NT2/D1 (cell line): ENCODE measurements at regions not wholly inside any gene's neighbourhood (a gene's known extent, or its start where the extent isn't known, plus 50 kb on each side); places are given as distances from the start of the nearest gene placed in this dataset.
A peak's percentile ranks its signal among the peaks of the same experiment; 100 is the strongest.
"Not testable (repeated sequence)": the region's sequence is repeated elsewhere in the genome, so short reads cannot be mapped to it uniquely, and the experiment has no call there.

ENCODE experiments used
- DNase-seq: peaks from one replicate; pipeline ENCODE4 v3.0.0-alpha.2; 2011; ENCODE audit warnings: low read depth, low spot score
- H3K27me3 ChIP-seq: 2 replicates; pipeline ENCODE4 v1.6.0; 2011; ENCODE audit warnings: mild to moderate bottlenecking; ENCODE audit not compliant: insufficient read length, insufficient read depth
- H3K36me3 ChIP-seq: 2 replicates; pipeline ENCODE4 v1.6.1; 2011; ENCODE audit warnings: mild to moderate bottlenecking, low read length, mixed read lengths; ENCODE audit not compliant: insufficient read depth, insufficient read length
- H3K4me1 ChIP-seq: 2 replicates; pipeline ENCODE4 v1.5.1; 2011; ENCODE audit not compliant: insufficient read depth, insufficient read length
- H3K4me3 ChIP-seq: 2 replicates; pipeline ENCODE4 v1.5.1; 2011; ENCODE audit warnings: low read depth; ENCODE audit not compliant: insufficient read length
- H3K9ac ChIP-seq: 2 replicates; pipeline ENCODE4 v1.6.0; 2011; ENCODE audit warnings: low read depth; ENCODE audit not compliant: insufficient read length
- H3K9me3 ChIP-seq: 2 replicates; pipeline ENCODE4 v1.5.1; 2011; ENCODE audit warnings: mild to moderate bottlenecking, low read length; ENCODE audit not compliant: insufficient read depth
- SUZ12 ChIP-seq: IDR thresholded peaks from 2 replicates; pipeline ENCODE4 v1.6.1; 2011; ENCODE audit not compliant: insufficient read length, insufficient read depth; ENCODE audit errors: extremely low read depth
- YY1 ChIP-seq: IDR thresholded peaks from 2 replicates; pipeline ENCODE4 v1.6.1; 2011; ENCODE audit not compliant: insufficient read length, insufficient read depth
- ZNF274 ChIP-seq: IDR thresholded peaks from 2 replicates; pipeline ENCODE4 v1.6.1; 2011; ENCODE audit warnings: mild to moderate bottlenecking, low read depth, low read length

DNA sequence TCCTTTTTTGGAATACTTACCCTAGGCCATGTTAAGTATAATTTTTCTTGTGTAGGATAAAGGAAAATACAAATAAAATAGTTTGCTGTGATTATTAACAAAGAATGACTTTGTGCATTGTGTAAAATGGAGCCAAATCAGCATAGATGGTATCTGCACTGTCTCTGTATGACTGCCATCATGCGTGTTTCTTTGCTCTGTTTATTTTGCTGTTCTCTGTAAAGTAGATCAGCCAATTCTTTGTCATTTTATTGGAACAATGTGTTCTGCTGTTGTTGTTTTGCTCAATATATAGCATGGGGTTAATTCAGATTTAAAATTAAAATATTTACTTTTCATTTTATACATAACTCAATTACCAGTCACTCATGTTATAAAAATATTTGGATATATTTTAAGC, 181.3 kb upstream of the UBE2E3 start:
- H3K9ac ChIP-seq = no peak overlapping the region
- TF ChIP-seq SUZ12 = no peak
- TF ChIP-seq YY1 = no peak
- TF ChIP-seq ZNF274 = no peak
- H3K27me3 ChIP-seq = no peaks in the 10 kb centered on the region
- H3K4me1 ChIP-seq = no peaks in the 10 kb centered on the region
- no peaks in the 10 kb centered on the region for H3K9me3 ChIP-seq
- no peak overlapping the region for H3K4me3 ChIP-seq
- H3K36me3 ChIP-seq = no peaks in the 10 kb centered on the region
- DNase-seq = no peak

DNA sequence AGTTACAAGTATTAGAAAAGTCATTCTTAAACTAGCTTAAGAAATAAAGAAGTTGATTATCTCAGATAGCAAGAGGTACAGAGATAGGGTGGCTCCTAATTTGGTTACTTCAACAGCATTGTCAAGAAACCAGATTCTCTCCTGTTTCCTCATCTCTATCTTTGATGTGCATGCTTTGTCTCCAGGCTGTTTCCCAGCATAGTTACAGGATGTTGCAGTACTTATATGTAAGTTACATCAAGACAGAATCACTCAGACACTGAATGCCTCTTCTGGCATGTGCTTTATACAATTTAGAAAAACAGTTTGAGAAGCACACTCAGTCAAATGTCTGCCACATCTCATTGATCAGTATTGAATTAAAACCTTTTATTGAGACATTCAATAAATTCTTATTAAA, 189.5 kb upstream of the UBE2E3 start:
- Histone ChIP-seq H3K4me1 (no peaks in the 10 kb centered on the region), H3K9ac (no peak overlapping the region), H3K4me3 (no peak overlapping the region), H3K9me3 (no peaks in the 10 kb centered on the region), H3K36me3 (no peaks in the 10 kb centered on the region), H3K27me3 (no peaks in the 10 kb centered on the region)
- TF ChIP-seq YY1 (no peak), ZNF274 (no peak), SUZ12 (no peak)
- no peak for DNase-seq

DNA sequence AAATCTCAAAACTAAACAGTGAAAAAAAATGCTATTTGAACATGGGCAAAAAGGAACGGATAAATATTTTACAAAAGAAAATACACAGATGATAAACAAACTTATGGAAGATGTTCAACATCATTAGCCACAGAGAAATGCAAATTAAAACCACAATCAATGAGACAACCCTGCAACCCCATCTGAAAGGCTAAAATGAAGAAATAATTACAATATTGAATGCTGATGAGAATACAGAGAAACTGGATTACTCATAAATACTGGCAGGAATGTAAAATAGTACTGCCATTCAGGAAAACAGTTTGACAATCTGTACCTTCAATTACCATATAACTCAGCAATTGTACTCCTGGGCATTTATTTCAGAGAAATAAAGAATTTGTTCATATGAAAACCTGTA, 193.1 kb upstream of the UBE2E3 start:
- Histone ChIP-seq H3K36me3 (no peaks in the 10 kb centered on the region), H3K4me1 (no peaks in the 10 kb centered on the region), H3K9me3 (no peaks in the 10 kb centered on the region), H3K9ac (no peak overlapping the region), H3K27me3 (no peaks in the 10 kb centered on the region), H3K4me3 (no peak overlapping the region)
- TF ChIP-seq ZNF274 (no peak), YY1 (no peak), SUZ12 (no peak)
- DNase-seq = no peak

DNA sequence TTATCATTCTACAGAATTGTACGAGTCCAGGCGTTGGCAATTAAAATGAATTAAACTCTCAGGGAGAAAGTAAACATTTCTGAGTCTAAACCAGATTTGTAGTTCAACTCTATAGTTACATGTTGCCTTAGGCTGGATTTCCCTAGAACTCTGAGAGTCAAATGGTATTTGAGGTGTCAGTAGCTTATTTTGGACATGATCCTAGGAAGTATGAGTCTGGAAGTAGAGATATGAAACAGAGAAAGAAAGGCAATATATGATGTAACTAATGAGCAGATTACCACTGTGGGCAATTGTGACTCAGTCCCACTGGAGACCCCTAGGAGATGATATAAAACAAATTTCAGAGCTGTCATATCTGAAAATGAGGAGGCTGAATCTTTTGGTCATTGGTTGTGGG, 199.1 kb upstream of the UBE2E3 start:
- Histone ChIP-seq H3K9ac (no peak overlapping the region), H3K4me1 (no peaks in the 10 kb centered on the region), H3K27me3 (no peaks in the 10 kb centered on the region), H3K36me3 (no peaks in the 10 kb centered on the region), H3K4me3 (no peak overlapping the region), H3K9me3 (no peaks in the 10 kb centered on the region)
- DNase-seq = no peak
- TF ChIP-seq ZNF274 = no peak
- TF ChIP-seq YY1 = no peak

DNA sequence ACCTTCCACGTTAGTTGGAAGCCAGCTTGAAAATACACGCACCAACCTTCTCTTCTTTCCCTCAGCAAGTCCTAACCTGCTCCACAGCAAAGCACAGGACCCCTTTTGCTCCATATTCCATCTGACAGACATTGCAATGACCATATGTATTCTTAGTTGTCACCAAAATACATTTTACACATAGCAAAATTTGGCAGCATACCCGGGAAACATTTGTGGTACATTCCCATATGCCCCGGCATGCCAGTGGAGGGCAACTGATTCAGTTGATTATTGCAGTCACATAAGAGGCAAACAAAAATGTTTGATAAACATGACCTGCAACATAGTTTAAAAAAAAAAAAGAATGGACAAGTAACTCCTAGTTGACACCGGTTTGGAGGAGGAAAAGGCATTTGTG, 202.1 kb upstream of the UBE2E3 start:
- TF ChIP-seq SUZ12 = no peak
- TF ChIP-seq ZNF274 = no peak
- TF ChIP-seq YY1 = no peak
- no peak for DNase-seq

DNA sequence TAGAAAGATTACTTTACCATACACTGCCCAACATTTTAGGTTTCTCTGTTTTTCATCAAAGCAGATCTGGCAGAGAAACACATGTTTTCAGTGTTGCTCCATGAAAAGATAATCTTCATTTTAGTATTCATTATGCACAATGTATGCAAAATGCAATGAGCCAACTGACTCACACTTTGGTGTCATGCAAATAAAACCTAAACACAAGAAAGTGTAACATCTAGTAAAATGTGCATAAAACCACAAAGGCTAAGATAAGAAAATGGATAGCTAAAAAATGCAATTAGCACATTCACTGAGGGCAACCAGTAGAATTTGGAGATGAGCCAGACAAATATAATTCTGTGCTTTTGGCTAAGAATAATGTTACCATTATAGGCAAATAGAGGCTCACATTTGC, 203.5 kb upstream of the UBE2E3 start:
- H3K9ac ChIP-seq = no peak overlapping the region
- H3K4me1 ChIP-seq = no peaks in the 10 kb centered on the region
- no peaks in the 10 kb centered on the region for H3K36me3 ChIP-seq
- H3K4me3 ChIP-seq = no peak overlapping the region
- TF ChIP-seq ZNF274 (no peak), SUZ12 (no peak), YY1 (no peak)
- no peak for DNase-seq
- no peaks in the 10 kb centered on the region for H3K27me3 ChIP-seq
- H3K9me3 ChIP-seq = no peaks in the 10 kb centered on the region

More for the DNA sequence above, 202.1 kb upstream of the UBE2E3 start:
- Histone ChIP-seq H3K4me3 (no peak overlapping the region), H3K4me1 (no peaks in the 10 kb centered on the region), H3K27me3 (no peaks in the 10 kb centered on the region), H3K9ac (no peak overlapping the region), H3K36me3 (no peaks in the 10 kb centered on the region), H3K9me3 (no peaks in the 10 kb centered on the region)

DNA sequence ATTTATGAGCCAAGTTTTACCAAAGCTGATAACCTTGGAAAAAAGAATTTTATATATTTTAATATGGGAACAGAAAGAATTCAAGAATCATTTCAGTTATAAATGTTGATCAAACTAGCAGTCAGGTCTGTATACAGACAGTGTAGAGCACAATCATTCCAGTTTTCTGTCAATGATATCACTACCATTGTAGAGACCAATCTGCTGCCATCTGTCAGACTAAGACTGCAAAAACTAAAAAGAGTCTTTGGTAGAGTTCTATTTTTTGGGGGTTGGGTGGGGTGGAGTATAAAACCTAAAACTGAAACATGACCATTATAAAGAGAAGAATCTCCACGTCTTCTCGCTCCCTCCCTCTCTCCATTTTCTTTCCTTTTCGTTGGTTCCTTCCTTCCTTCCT, 204.7 kb upstream of the UBE2E3 start:
- TF ChIP-seq YY1 = no peak
- no peak for TF ChIP-seq ZNF274
- TF ChIP-seq SUZ12 = no peak
- no peak overlapping the region for H3K4me3 ChIP-seq
- no peaks in the 10 kb centered on the region for H3K9me3 ChIP-seq
- DNase-seq = no peak
- no peak overlapping the region for H3K9ac ChIP-seq
- H3K36me3 ChIP-seq = no peaks in the 10 kb centered on the region
- no peaks in the 10 kb centered on the region for H3K4me1 ChIP-seq
- H3K27me3 ChIP-seq = no peaks in the 10 kb centered on the region

DNA sequence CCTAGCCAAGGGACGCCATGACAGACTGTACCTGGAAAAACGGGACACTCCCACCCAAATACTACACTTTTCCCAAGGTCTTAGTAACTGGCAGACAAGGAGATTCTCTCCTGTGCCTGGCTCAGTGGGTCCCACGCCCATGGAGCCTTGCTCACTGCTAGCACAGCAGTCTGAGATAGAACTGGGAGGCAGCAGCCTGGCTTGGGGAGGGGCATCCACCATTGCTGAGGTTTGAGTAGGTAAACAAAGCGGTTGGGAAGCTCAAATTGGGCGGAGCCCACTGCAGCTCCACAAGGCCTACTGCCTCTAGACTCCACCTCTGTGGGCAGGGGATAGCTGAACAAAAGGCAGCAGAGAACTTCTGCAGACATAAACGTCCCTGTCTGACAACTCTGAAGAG, 215.1 kb upstream of the UBE2E3 start:
- not testable (repeated sequence) for H3K9me3 ChIP-seq, H3K36me3 ChIP-seq, H3K4me1 ChIP-seq, H3K27me3 ChIP-seq, H3K9ac ChIP-seq, H3K4me3 ChIP-seq
- peak; percentile 2 for DNase-seq
